GM18505 (cell line): ENCODE measurements at regions not wholly inside any gene's neighbourhood (a gene's known extent, or its start where the extent isn't known, plus 50 kb on each side); places are given as distances from the start of the nearest gene placed in this dataset.

Source experiments
- ATAC-seq: cut with Tn5 transposase; IDR thresholded peaks from one replicate; pipeline ENCODE4 v1.9.1; 2021; ENCODE audit not compliant: unreplicated experiment
- POLR2A ChIP-seq: IDR thresholded peaks from 4 replicates; pipeline ENCODE4 v1.6.1; 2011; ENCODE audit warnings: borderline replicate concordance; ENCODE audit not compliant: insufficient read depth, insufficient read length; ENCODE audit errors: extremely low read depth

DNA sequence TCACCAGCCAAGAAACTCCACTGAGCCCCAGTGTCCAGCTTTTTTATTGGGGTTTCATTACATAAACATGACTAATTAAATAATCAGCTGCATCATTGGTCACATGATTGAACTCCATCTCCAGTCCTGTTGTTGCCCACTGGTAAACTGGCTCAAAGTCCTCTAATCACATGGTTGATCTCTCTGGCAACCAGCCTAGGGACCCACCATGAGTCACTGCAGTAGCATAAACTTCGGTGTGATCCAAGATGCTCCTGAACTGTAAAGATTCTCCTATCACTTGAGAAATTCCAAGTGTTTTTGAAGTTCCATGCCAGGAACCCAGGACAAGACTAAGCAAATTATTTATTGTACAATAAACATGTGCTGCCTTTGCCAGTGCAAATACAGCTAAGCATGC is 130.4 kb upstream of the AUTS2 start:
- ATAC-seq = no peak
- TF ChIP-seq POLR2A = no peak

GRCh38 chr7:69476416-69476815 is 121.9 kb upstream of the AUTS2 start:
- no peak for ATAC-seq
- no peak for TF ChIP-seq POLR2A

DNA sequence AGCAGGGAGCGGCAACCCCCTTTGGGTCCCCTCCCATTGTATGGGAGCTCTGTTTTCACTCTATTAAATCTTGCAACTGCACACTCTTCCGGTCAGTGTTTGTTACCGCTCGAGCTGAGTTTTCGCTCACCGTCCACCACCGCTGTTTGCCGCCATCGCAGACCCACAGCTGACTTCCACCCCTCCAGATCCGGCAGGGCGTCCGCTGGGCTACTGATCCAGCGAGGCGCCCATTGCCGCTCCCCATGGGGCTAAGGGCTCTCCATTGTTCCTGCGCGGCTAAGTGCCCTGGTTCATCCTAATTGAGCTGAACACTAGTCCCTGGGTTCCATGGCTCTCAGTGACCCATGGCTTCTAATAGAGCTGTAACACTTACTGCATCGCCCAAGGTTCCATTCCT is 115.6 kb upstream of the AUTS2 start:
- ATAC-seq = no peak
- TF ChIP-seq POLR2A = no peak

- no peak for TF ChIP-seq POLR2A
- no peak for ATAC-seq
Observed at GRCh38 chr7:69489533-69489932, 108.7 kb upstream of the AUTS2 start.

GRCh38 chr7:69498671-69499070 is 99.6 kb upstream of the AUTS2 start:
- ATAC-seq = no peak
- no peak for TF ChIP-seq POLR2A

- ATAC-seq = no peak
- TF ChIP-seq POLR2A = no peak
Observed at GRCh38 chr7:69502358-69502757, 95.9 kb upstream of the AUTS2 start.

DNA sequence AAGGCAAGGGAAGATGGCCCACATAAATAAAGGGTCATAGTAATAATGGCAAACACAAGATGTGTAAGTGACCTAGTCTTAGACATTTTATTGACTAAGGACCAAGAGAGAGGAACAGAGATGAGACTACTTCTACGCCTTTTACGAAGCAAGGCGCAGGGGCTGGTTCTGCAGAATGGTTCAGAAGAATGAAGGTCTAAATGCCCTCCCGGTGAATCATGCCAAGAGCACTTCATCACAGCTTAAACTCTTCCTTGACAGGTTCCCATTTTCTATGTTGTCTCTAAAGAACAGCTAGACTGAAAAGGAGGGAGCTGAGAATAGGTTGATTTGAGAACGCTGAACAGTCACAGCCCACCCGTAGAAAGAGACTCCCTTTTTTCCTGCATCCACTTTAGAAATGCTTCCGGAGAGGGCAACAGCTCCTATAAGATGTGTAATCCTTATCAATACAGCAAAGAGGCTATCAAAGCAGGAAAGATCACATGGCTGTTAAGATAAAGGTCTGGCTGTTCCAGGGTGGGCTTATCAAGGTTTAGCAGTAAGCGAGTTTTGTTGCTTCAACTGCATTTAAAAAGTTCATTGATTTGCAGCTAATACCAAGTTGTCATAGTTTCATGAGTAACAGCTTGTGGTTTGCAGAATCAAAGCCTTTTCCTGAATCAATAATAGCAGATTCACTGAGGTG is 93.4 kb upstream of the AUTS2 start:
- ATAC-seq = no peak
- no peak for TF ChIP-seq POLR2A

DNA sequence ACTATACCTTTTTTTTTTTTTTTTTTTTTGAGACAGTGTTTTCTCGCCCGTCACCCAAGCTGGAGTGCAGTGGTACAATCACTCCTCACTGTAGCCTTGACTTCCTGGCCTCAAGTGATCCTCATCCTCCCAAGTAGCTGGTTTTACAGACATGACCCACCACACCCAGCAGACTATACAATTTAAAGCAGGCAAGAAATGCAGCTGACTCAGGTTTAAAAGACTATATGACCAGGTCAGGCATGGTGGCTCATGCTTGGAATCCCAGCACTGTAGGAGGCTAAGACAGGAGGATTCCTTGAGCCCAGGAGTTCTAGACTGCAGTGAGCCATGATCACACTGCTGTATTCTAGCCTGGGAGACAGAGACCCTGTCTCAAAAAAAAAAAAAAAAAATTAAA is 89.5 kb upstream of the AUTS2 start:
- no peak for ATAC-seq

DNA sequence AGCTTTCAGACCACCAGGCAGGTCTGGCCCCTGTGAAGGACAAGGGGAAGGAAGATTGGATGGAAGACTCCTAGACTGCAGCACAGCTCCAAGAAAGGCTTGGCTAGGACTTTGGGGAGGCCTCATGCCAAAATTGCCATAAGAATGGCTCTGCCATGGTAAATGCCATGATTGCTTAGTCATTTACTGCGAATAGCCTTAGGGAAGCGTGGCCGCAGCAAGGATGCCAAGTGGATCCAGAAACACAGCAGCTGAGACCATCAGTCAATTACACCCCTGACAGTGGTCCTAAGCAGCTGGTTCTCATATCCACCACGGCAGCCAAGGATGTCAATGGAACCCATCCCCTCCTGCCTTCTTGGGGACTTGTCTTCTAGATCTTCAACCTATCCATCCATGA is 88.2 kb upstream of the AUTS2 start:
- TF ChIP-seq POLR2A = no peak
- ATAC-seq = no peak

More for the DNA sequence above, 89.5 kb upstream of the AUTS2 start:
- no peak for TF ChIP-seq POLR2A

- ATAC-seq = no peak
- TF ChIP-seq POLR2A = no peak
Observed at GRCh38 chr7:69515495-69516212, 82.6 kb upstream of the AUTS2 start.

DNA sequence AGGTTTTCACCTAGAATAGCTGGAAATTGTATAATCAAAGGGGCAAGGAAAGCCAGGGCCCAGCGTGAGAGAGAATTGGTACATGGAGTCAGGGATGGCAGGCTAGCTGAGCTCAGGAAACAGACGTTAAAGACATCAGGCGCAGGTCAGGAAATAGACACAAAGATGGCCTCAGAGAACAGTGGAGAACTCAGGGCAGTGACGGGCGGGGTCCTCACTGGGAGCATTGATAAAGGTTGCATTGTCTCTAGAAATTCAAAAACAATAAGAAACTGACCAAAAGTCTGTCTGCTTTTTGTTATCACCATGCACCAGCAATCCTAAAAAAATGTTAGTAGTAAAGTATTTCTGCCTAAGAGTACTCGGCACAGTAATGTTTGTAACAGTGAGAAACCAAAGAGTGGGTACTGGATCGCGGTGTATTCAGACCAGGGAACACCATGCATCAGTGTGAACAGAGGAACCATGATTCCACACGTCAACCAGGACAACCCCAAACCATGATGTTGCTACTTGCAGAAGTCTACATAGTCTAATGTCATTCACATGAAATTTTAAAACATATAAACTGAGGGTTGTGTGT is 81.9 kb upstream of the AUTS2 start:
- ATAC-seq = no peak
- no peak for TF ChIP-seq POLR2A

DNA sequence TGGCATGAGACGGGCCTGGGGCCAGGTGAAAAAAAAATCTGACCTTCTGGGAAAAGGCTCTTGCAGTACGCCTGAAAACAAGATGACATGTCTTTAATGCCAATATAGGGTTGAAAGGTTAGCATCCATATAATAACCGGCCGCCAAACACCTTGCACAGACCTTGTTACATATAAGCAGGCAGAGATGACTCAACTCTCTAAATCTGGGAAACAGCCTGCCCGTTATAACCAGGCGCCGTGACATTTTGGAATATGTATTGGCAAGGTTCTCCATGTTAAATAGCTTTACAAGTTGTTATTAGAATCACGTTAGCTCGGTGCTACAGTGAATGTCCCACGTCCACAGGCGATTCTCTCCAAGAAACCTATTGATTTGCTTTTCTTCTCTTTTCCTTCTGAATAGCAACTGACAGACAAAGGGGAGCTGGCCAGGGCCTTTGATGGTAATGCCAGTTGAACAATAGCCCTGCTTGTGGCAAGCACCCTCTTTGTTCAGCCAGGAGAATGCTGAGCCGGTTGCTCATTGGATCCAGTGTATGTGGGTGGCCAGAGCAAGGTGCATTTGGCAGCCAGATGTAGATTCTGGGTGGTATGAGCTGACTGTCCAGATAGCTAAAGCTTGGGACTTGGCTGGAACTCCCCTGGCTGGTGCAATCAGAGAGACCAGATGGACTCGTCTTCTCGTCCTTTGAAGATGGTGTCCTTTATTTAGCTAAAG is 80.1 kb upstream of the AUTS2 start:
- TF ChIP-seq POLR2A = no peak
- ATAC-seq = no peak

- TF ChIP-seq POLR2A = no peak
- no peak for ATAC-seq
Observed at GRCh38 chr7:69518705-69519077, 79.6 kb upstream of the AUTS2 start.
